OCI-LY3 (cell line): ENCODE measurements at regions not wholly inside any gene's neighbourhood (a gene's known extent, or its start where the extent isn't known, plus 50 kb on each side); places are given as distances from the start of the nearest gene placed in this dataset.

Experiments used
- H2AFZ ChIP-seq: fragments of 200-600, 300-600 bp; shearing (Covaris generic); 2 replicates; pipeline ENCODE4 v1.6.0; 2014; ENCODE audit warnings: antibody characterized with exemption, low read depth, low read length
- H3K27ac ChIP-seq: fragments of 200-600, 300-600 bp; sonication (generic); 2 replicates; pipeline ENCODE4 v1.5.1; 2014; ENCODE audit warnings: mild to moderate bottlenecking, low read length, moderate library complexity, mixed read lengths
- H3K27me3 ChIP-seq: fragments of 200-600, 300-600 bp; sonication (generic); 2 replicates; pipeline ENCODE4 v1.6.1; 2014; ENCODE audit warnings: low read depth, low read length, mixed read lengths
- H3K36me3 ChIP-seq: fragments of 200-600, 300-600 bp; sonication (generic); replicated peaks from 2 replicates; pipeline ENCODE3; 2014; ENCODE audit warnings: low read depth, low read length, mixed read lengths
- H3K4me1 ChIP-seq: fragments of 300-600, 200-600 bp; sonication (generic); 2 replicates; pipeline ENCODE4 v1.6.1; 2014; ENCODE audit warnings: low read length, mixed read lengths
- H3K4me2 ChIP-seq: fragments of 200-600, 300-600 bp; sonication (generic); 2 replicates; pipeline ENCODE4 v1.6.1; 2014; ENCODE audit warnings: low read length, mixed read lengths
- H3K4me3 ChIP-seq: fragments of 300-600, 200-600 bp; sonication (generic); 2 replicates; pipeline ENCODE4 v1.5.1; 2014; ENCODE audit warnings: antibody characterized with exemption, mild to moderate bottlenecking, low read length, moderate library complexity
- H3K79me2 ChIP-seq: fragments of 300-600, 200-600 bp; shearing (Covaris generic); 2 replicates; pipeline ENCODE4 v1.6.1; 2014; ENCODE audit warnings: mild to moderate bottlenecking, low read length, mixed read lengths
- H3K9ac ChIP-seq: fragments of 300-600, 200-600 bp; shearing (Covaris generic); 2 replicates; pipeline ENCODE4 v1.6.0; 2014; ENCODE audit warnings: mild to moderate bottlenecking, low read length, moderate library complexity
- H3K9me3 ChIP-seq: fragments of 200-600, 300-600 bp; shearing (Covaris generic); 2 replicates; pipeline ENCODE4 v1.6.1; 2014; ENCODE audit warnings: low read length, mixed read lengths; ENCODE audit not compliant: insufficient read depth
- H4K20me1 ChIP-seq: fragments of 200-600, 300-600 bp; sonication (generic); 2 replicates; pipeline ENCODE4 v1.6.1; 2016; ENCODE audit warnings: low read length, mixed read lengths; ENCODE audit not compliant: insufficient read depth
- EZH2phosphoT487 ChIP-seq: fragments of 200-600 bp; shearing (Covaris generic); IDR thresholded peaks from 2 replicates; pipeline ENCODE4 v1.6.1; 2018; ENCODE audit warnings: antibody characterized with exemption, mixed run types, low read depth
- TF ChIP-seq, protein P1 (sequence below): fragments of 200-600, 300-600 bp; sonication (generic); IDR thresholded peaks from 2 replicates; pipeline ENCODE4 v1.5.1; 2014; ENCODE audit warnings: antibody characterized with exemption, low read length, low read depth

DNA sequence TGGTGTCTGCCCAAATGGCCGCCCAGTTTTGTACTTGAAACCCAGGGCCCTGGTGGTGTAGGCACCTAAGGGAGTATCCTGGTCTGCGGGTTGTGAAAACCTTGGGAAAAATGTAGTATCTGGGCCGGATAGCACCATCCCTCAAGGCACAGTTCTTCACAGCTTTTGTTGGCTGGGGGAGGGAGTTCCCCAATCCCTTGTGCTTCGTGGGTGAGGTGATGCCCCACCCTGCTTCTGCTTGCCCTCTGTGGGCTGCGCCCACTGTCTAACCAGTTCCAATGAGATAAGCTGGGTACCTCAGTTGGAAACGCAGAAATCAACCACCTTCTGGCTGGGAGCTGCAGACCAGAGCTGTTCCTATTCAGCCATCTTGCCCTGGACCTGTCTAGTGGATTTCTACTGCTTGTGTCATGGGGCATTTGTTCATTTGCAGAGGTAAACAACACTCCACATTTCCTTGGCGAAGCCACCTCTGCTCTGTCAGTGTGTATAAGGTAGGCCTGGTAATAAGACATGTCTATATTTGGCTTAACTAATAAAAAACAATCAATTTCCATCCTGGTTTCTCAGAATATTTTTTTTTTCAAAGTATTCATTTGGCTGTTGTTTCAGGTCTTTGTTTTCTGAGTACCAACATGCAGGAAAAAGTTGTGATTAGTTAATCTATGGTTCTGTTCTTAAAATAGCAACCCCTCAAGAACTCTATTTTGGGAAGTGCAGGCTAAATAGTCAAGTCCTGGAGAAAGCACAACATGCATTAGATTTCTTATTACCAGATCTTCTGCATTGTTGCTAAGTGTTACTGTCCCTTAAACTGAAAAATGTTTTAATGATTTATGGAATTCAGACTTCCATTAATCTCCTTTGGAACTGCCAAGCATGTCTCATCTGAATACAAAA, 304.3 kb downstream of the ZIC1 start:
- no peak overlapping the region for H3K9ac ChIP-seq
- H2AFZ ChIP-seq, result no peak overlapping the region

DNA sequence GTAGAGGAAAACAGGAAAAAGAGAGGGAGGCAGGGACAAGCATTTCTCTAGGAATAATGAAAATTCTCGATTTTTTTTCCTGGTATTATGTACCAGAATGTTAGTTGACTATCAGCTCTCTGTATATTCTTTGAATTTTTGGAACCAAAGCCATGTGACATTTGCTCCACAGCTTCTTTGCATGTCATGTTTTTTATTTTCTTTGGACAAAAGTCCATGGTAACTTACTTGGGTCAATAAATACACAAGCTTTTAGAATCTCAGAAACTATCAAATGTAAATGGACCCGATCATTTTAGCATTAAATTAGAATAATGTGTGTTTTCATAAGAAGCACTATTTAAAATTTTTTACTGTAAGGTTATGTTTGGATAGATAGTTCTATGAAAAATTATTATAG, 320.5 kb downstream of the ZIC1 start:
- H3K79me2 ChIP-seq, result no peaks in the 10 kb centered on the region
- TF ChIP-seq EZH2phosphoT487, result no peak
- TF ChIP-seq, protein P1, sequence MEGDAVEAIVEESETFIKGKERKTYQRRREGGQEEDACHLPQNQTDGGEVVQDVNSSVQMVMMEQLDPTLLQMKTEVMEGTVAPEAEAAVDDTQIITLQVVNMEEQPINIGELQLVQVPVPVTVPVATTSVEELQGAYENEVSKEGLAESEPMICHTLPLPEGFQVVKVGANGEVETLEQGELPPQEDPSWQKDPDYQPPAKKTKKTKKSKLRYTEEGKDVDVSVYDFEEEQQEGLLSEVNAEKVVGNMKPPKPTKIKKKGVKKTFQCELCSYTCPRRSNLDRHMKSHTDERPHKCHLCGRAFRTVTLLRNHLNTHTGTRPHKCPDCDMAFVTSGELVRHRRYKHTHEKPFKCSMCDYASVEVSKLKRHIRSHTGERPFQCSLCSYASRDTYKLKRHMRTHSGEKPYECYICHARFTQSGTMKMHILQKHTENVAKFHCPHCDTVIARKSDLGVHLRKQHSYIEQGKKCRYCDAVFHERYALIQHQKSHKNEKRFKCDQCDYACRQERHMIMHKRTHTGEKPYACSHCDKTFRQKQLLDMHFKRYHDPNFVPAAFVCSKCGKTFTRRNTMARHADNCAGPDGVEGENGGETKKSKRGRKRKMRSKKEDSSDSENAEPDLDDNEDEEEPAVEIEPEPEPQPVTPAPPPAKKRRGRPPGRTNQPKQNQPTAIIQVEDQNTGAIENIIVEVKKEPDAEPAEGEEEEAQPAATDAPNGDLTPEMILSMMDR, result no peak
- H4K20me1 ChIP-seq, result no peaks in the 10 kb centered on the region
- no peak overlapping the region for H3K27ac ChIP-seq
- no peak overlapping the region for H2AFZ ChIP-seq
- H3K36me3 ChIP-seq, result no peaks in the 10 kb centered on the region
- H3K9me3 ChIP-seq, result no peaks in the 10 kb centered on the region
- H3K9ac ChIP-seq, result no peak overlapping the region
- no peak overlapping the region for H3K4me3 ChIP-seq
- no peaks in the 10 kb centered on the region for H3K27me3 ChIP-seq
- H3K4me1 ChIP-seq, result no peaks in the 10 kb centered on the region
- H3K4me2 ChIP-seq, result no peak overlapping the region

More for the DNA sequence above, 304.3 kb downstream of the ZIC1 start:
- Histone ChIP-seq H3K4me3 (no peak overlapping the region), H4K20me1 (no peaks in the 10 kb centered on the region), H3K4me2 (no peak overlapping the region), H3K79me2 (no peaks in the 10 kb centered on the region), H3K9me3 (no peaks in the 10 kb centered on the region), H3K36me3 (no peaks in the 10 kb centered on the region), H3K4me1 (no peaks in the 10 kb centered on the region), H3K27me3 (no peaks in the 10 kb centered on the region), H3K27ac (no peak overlapping the region)
- TF ChIP-seq EZH2phosphoT487, result no peak
- TF ChIP-seq, protein P1, result no peak

DNA sequence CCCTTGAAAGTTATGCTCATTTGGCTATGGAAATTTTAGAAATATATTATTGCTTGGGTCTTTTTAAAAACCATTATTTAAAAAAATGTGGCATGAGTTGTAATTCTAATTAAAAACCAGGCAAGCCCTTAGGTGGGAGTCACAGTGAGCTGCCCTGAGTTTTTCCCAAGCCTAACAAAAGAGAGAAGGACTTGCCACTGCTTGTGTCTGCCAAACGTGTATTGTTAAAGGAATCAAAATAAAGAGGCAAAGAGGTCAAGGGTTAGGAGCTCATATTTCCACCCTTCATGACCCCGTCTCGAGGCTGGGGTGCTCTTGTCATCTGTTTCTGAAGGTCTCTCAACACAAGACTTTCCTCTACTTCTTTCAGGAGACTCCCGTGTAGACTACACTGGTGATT, 321.1 kb downstream of the ZIC1 start:
- Histone ChIP-seq H3K4me3 (no peak overlapping the region), H3K36me3 (no peaks in the 10 kb centered on the region), H3K9ac (no peak overlapping the region), H3K9me3 (no peaks in the 10 kb centered on the region), H4K20me1 (no peaks in the 10 kb centered on the region), H3K4me1 (no peaks in the 10 kb centered on the region), H3K79me2 (no peaks in the 10 kb centered on the region), H3K27ac (no peak overlapping the region), H3K27me3 (no peaks in the 10 kb centered on the region), H2AFZ (no peak overlapping the region), H3K4me2 (no peak overlapping the region)
- TF ChIP-seq EZH2phosphoT487, result no peak

DNA sequence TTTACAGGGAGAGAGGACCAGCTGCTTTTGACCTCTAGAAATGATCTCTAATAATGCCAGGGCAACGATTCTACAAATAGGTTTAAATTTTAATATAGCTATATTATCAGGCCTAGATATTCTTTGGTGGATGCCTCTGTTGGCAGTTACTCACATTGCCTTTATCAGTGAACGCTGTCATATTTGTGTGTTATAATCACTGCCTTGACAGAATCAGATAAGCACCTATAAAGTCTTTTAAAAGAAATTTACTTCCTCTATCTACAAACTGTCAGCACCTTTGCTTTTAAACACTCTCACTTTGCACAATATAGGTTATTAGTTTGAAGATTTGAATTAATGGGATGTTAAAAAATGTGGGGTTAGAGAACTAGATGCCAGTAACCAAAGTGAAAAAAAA, 324.1 kb downstream of the ZIC1 start:
- H3K4me2 ChIP-seq, result no peak overlapping the region

More for the DNA sequence above, 324.1 kb downstream of the ZIC1 start:
- Histone ChIP-seq H3K27ac (no peak overlapping the region), H3K4me1 (peaks cover 6% of the 10 kb centered on the region; the same call in 1 of the 2 replicates), H2AFZ (no peak overlapping the region), H3K27me3 (no peaks in the 10 kb centered on the region), H4K20me1 (no peaks in the 10 kb centered on the region), H3K79me2 (no peaks in the 10 kb centered on the region), H3K36me3 (no peaks in the 10 kb centered on the region), H3K9ac (no peak overlapping the region), H3K9me3 (no peaks in the 10 kb centered on the region), H3K4me3 (no peak overlapping the region)
- TF ChIP-seq, protein P1, result no peak
- TF ChIP-seq EZH2phosphoT487, result no peak
